GM12891 (cell line): ENCODE measurements at regions not wholly inside any gene's neighbourhood (a gene's known extent, or its start where the extent isn't known, plus 50 kb on each side); places are given as distances from the start of the nearest gene placed in this dataset.

ENCODE experiments used
- POLR2A ChIP-seq: IDR thresholded peaks from 2 replicates; pipeline ENCODE4 v1.6.1; 2011; ENCODE audit warnings: low read depth, low read length, control low read depth
- POLR2AphosphoS5 ChIP-seq: IDR thresholded peaks from 2 replicates; pipeline ENCODE4 v1.6.1; 2011; ENCODE audit warnings: low read depth, low read length, control low read depth

- TF ChIP-seq POLR2A (no peak), POLR2AphosphoS5 (no peak)
Measured at GRCh38 chr18:26637324-26637723, 89.0 kb upstream of the KCTD1 start.
